KMS-11 (cell line): ENCODE measurements at regions not wholly inside any gene's neighbourhood (a gene's known extent, or its start where the extent isn't known, plus 50 kb on each side); places are given as distances from the start of the nearest gene placed in this dataset.

ENCODE experiments used
- H2AFZ ChIP-seq: fragments of 200-600 bp; sonication (generic); 2 replicates; pipeline ENCODE4 v1.6.1; 2016; ENCODE audit warnings: antibody characterized with exemption, mixed run types, low read depth
- H3K27ac ChIP-seq: fragments of 200-600 bp; sonication (generic); 2 replicates; pipeline ENCODE4 v1.6.1; 2016; ENCODE audit warnings: mild to moderate bottlenecking, mixed run types
- H3K27me3 ChIP-seq: fragments of 200-600 bp; sonication (generic); 2 replicates; pipeline ENCODE4 v1.6.1; 2017; ENCODE audit warnings: mild to moderate bottlenecking, low read depth, mixed run types, moderate library complexity; ENCODE audit not compliant: insufficient read depth
- H3K36me3 ChIP-seq: fragments of 200-600 bp; sonication (generic); 2 replicates; pipeline ENCODE4 v1.6.1; 2017; ENCODE audit warnings: mild to moderate bottlenecking, mixed run types; ENCODE audit not compliant: insufficient read depth
- H3K4me1 ChIP-seq: fragments of 200-600 bp; sonication (generic); 2 replicates; pipeline ENCODE4 v1.6.1; 2016; ENCODE audit warnings: mild to moderate bottlenecking, low read depth, mixed run types; ENCODE audit not compliant: poor library complexity, severe bottlenecking
- H3K4me2 ChIP-seq: fragments of 200-600 bp; sonication (generic); 2 replicates; pipeline ENCODE4 v1.7.0; 2016; ENCODE audit warnings: mild to moderate bottlenecking, mixed run types
- H3K4me3 ChIP-seq: fragments of 200-600 bp; sonication (generic); IDR thresholded peaks from 2 replicates; pipeline ENCODE4 v1.6.1; 2017; ENCODE audit warnings: low read depth, low read length, mixed read lengths; ENCODE audit not compliant: insufficient read depth
- H3K79me2 ChIP-seq: fragments of 200-600 bp; sonication (generic); 2 replicates; pipeline ENCODE4 v1.6.1; 2016; ENCODE audit warnings: low read depth, mixed run types; ENCODE audit not compliant: insufficient read depth
- H3K9ac ChIP-seq: fragments of 200-600 bp; sonication (generic); 2 replicates; pipeline ENCODE4 v1.6.1; 2016; ENCODE audit warnings: mild to moderate bottlenecking, mixed run types
- H4K20me1 ChIP-seq: fragments of 200-600 bp; sonication (generic); 2 replicates; pipeline ENCODE4 v1.6.1; 2016; ENCODE audit warnings: mild to moderate bottlenecking, mixed run types; ENCODE audit not compliant: insufficient read depth
- CTCF ChIP-seq: fragments of 200-600 bp; sonication (generic); conservative IDR thresholded peaks from 2 replicates; pipeline ENCODE4 v1.6.1; 2017; ENCODE audit warnings: low read depth, mild to moderate bottlenecking, antibody characterized with exemption, low read length, moderate library complexity, mixed read lengths

DNA sequence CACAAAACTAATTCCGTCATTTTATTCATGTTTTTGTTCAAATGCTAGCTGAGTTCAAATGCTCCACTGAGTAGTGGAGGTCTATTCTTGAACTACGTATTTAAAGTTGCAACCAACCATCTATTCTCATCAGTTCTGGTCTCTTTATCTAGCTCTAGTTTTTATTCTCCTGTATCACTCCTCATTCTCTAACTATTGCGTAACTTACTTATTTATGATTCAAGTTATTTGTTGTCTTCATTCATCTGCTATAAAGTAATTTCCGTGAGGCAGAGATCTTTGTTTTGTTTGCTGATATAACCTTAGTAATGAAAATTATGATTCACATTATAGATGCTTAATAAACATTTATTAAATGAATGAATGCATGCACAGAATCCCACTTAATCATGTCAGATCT, 221.6 kb upstream of the ASCC3 start:
- no peak for TF ChIP-seq CTCF
- Histone ChIP-seq H3K9ac (no peak overlapping the region), H2AFZ (no peak overlapping the region), H3K4me2 (no peak overlapping the region), H3K4me1 (no peaks in the 10 kb centered on the region), H4K20me1 (no peaks in the 10 kb centered on the region), H3K4me3 (no peak overlapping the region), H3K79me2 (no peaks in the 10 kb centered on the region), H3K36me3 (no peaks in the 10 kb centered on the region), H3K27ac (no peak overlapping the region), H3K27me3 (no peaks in the 10 kb centered on the region)

GRCh38 chr6:101108286-101108685, 227.2 kb upstream of the ASCC3 start:
- Histone ChIP-seq H3K79me2 (no peaks in the 10 kb centered on the region), H3K27me3 (no peaks in the 10 kb centered on the region), H3K4me3 (no peak overlapping the region), H3K4me2 (no peak overlapping the region), H4K20me1 (no peaks in the 10 kb centered on the region), H3K4me1 (no peaks in the 10 kb centered on the region), H2AFZ (no peak overlapping the region), H3K36me3 (no peaks in the 10 kb centered on the region), H3K27ac (no peak overlapping the region), H3K9ac (no peak overlapping the region)
- TF ChIP-seq CTCF = no peak

- Histone ChIP-seq H3K79me2 (no peaks in the 10 kb centered on the region), H3K4me1 (no peaks in the 10 kb centered on the region), H2AFZ (no peak overlapping the region), H3K4me2 (no peak overlapping the region), H3K36me3 (no peaks in the 10 kb centered on the region), H3K27me3 (no peaks in the 10 kb centered on the region), H3K4me3 (no peak overlapping the region), H3K27ac (no peak overlapping the region), H3K9ac (no peak overlapping the region), H4K20me1 (no peaks in the 10 kb centered on the region)
- no peak for TF ChIP-seq CTCF
These were observed 229.7 kb upstream of the ASCC3 start for GRCh38 chr6:101110814-101111213.

GRCh38 chr6:101113468-101114260, 232.5 kb upstream of the ASCC3 start:
- no peak overlapping the region for H3K4me3 ChIP-seq
- no peak overlapping the region for H3K27ac ChIP-seq
- no peak for TF ChIP-seq CTCF
- H3K9ac ChIP-seq = no peak overlapping the region
- H3K79me2 ChIP-seq = no peaks in the 10 kb centered on the region
- H3K36me3 ChIP-seq = no peaks in the 10 kb centered on the region
- H2AFZ ChIP-seq = no peak overlapping the region
- H3K4me1 ChIP-seq = no peaks in the 10 kb centered on the region
- no peaks in the 10 kb centered on the region for H4K20me1 ChIP-seq
- no peaks in the 10 kb centered on the region for H3K27me3 ChIP-seq
- H3K4me2 ChIP-seq = no peak overlapping the region
